Activated T-helper 17 cell treated with anti-CD3 and anti-CD28 coated beads, Interleukin-2, amount 50 U/mL, for 72 hours (primary cell): ENCODE measurements at regions not wholly inside any gene's neighbourhood (a gene's known extent, or its start where the extent isn't known, plus 50 kb on each side); places are given as distances from the start of the nearest gene placed in this dataset.

Experiments
- ATAC-seq: fragments of 150-1000 bp; cut with Tn5 transposase; replicated peaks from 2 replicates; pipeline ENCODE4 v1.10.0; 2021; ENCODE audit warnings: mild to moderate bottlenecking, moderate library complexity
- H3K27ac Mint-ChIP-seq: one replicate; pipeline ENCODE4 v1.8.0; 2022; ENCODE audit warnings: mixed read lengths
- H3K27me3 Mint-ChIP-seq: one replicate; pipeline ENCODE4 v1.8.0; 2022; ENCODE audit warnings: mixed read lengths
- H3K36me3 Mint-ChIP-seq: one replicate; pipeline ENCODE4 v1.8.0; 2022; ENCODE audit warnings: low read depth, mild to moderate bottlenecking, mixed read lengths
- H3K4me1 Mint-ChIP-seq: one replicate; pipeline ENCODE4 v1.8.0; 2022; ENCODE audit warnings: mixed read lengths
- H3K4me3 Mint-ChIP-seq: one replicate; pipeline ENCODE4 v1.8.0; 2022; ENCODE audit warnings: mild to moderate bottlenecking, mixed read lengths
- H3K9me3 Mint-ChIP-seq: one replicate; pipeline ENCODE4 v1.8.0; 2022; ENCODE audit warnings: mixed read lengths

GRCh38 chr1:11418056-11418455 is 60.9 kb upstream of the DISP3 start:
- H3K27ac Mint-ChIP-seq = no peak overlapping the region
- no peak for ATAC-seq
- H3K4me1 Mint-ChIP-seq = no peaks in the 10 kb centered on the region
- H3K36me3 Mint-ChIP-seq = no peaks in the 10 kb centered on the region
- H3K27me3 Mint-ChIP-seq = peaks cover 21% of the 10 kb centered on the region
- H3K4me3 Mint-ChIP-seq = no peak overlapping the region
- H3K9me3 Mint-ChIP-seq = no peaks in the 10 kb centered on the region

- ATAC-seq = no peak
- Mint-ChIP-seq H3K4me1 (peaks cover 2% of the 10 kb centered on the region), H3K27ac (no peak overlapping the region), H3K27me3 (peaks cover 21% of the 10 kb centered on the region), H3K4me3 (no peak overlapping the region), H3K36me3 (no peaks in the 10 kb centered on the region), H3K9me3 (no peaks in the 10 kb centered on the region)
These were observed 57.5 kb upstream of the DISP3 start for GRCh38 chr1:11421443-11421842.

- peaks cover 16% of the 10 kb centered on the region for H3K27me3 Mint-ChIP-seq
- no peak overlapping the region for H3K4me3 Mint-ChIP-seq
- no peak overlapping the region for H3K27ac Mint-ChIP-seq
- H3K36me3 Mint-ChIP-seq = no peaks in the 10 kb centered on the region
- H3K4me1 Mint-ChIP-seq = peaks cover 5% of the 10 kb centered on the region
- no peaks in the 10 kb centered on the region for H3K9me3 Mint-ChIP-seq
- no peak for ATAC-seq
These were observed 56.3 kb upstream of the DISP3 start for GRCh38 chr1:11422686-11423085.

GRCh38 chr1:11426617-11427016 is 52.3 kb upstream of the DISP3 start:
- Mint-ChIP-seq H3K36me3 (no peaks in the 10 kb centered on the region), H3K4me3 (no peak overlapping the region), H3K27ac (no peak overlapping the region), H3K27me3 (peaks cover under 1% of the 10 kb centered on the region), H3K9me3 (no peaks in the 10 kb centered on the region), H3K4me1 (peaks cover 5% of the 10 kb centered on the region)
- peak; percentile 18 for ATAC-seq

- no peak overlapping the region for H3K4me3 Mint-ChIP-seq
- no peak overlapping the region for H3K27ac Mint-ChIP-seq
- H3K4me1 Mint-ChIP-seq = peaks cover 5% of the 10 kb centered on the region
- no peak for ATAC-seq
- no peaks in the 10 kb centered on the region for H3K36me3 Mint-ChIP-seq
- peaks cover 5% of the 10 kb centered on the region for H3K27me3 Mint-ChIP-seq
- H3K9me3 Mint-ChIP-seq = no peaks in the 10 kb centered on the region
These were observed 50.2 kb upstream of the DISP3 start for GRCh38 chr1:11428789-11429188.
